Liver (tissue), 8 donors: ENCODE measurements at regions not wholly inside any gene's neighbourhood (a gene's known extent, or its start where the extent isn't known, plus 50 kb on each side); places are given as distances from the start of the nearest gene placed in this dataset.

ENCODE experiments used
- DNase-seq: peaks from one replicate; pipeline ENCODE4 v3.0.0-alpha.2; 2017; ENCODE audit warnings: low spot score
- H3K27ac ChIP-seq, 2 donors: one replicate each; pipeline ENCODE4 v1.7.0; 2013; ENCODE audit warnings: inconsistent platforms in 2 of 2, low read length in 2 of 2, control low read depth in 1 of 2, low read depth in 1 of 2, mild to moderate bottlenecking in 1 of 2
- H3K27me3 ChIP-seq, 4 donors: one replicate each; pipeline versions ENCODE4 v1.6.1 to v1.7.0; 2013; ENCODE audit warnings: low read length in 3 of 4, inconsistent platforms in 1 of 4, mild to moderate bottlenecking in 1 of 4, moderate library complexity in 1 of 4; ENCODE audit not compliant: control insufficient read depth in 4 of 4, insufficient read depth in 4 of 4
- H3K36me3 ChIP-seq, 4 donors: one replicate each; pipeline versions ENCODE4 v1.6.1 to v1.7.0; 2013; ENCODE audit warnings: low read length in 3 of 4, mild to moderate bottlenecking in 3 of 4, low read depth in 1 of 4, moderate library complexity in 1 of 4; ENCODE audit not compliant: control insufficient read depth in 4 of 4, insufficient read depth in 3 of 4
- H3K4me1 ChIP-seq, 4 donors: one replicate each; pipeline versions ENCODE4 v1.6.1 to v1.7.0; 2013; ENCODE audit warnings: low read length in 3 of 4, mild to moderate bottlenecking in 3 of 4, moderate library complexity in 1 of 4; ENCODE audit not compliant: control insufficient read depth in 4 of 4, insufficient read depth in 4 of 4
- H3K4me3 ChIP-seq, 3 donors: one replicate each; pipeline versions ENCODE4 v1.6.1 to v1.7.0; 2013; ENCODE audit warnings: low read length in 3 of 3, control low read depth in 1 of 3, low read depth in 1 of 3, mild to moderate bottlenecking in 1 of 3
- H3K9ac ChIP-seq, 2 donors: one replicate each; pipeline ENCODE4 v1.7.0; 2013; ENCODE audit warnings: low read length in 2 of 2, mild to moderate bottlenecking in 2 of 2, moderate library complexity in 2 of 2, control low read depth in 1 of 2, low read depth in 1 of 2
- H3K9me3 ChIP-seq, 4 donors: one replicate each; pipeline versions ENCODE4 v1.6.1 to v1.7.0; 2013; ENCODE audit warnings: low read length in 3 of 4; ENCODE audit not compliant: control insufficient read depth in 4 of 4
- ATF3 ChIP-seq: IDR thresholded peaks from 2 replicates; pipeline ENCODE4 v1.6.1; 2016; ENCODE audit warnings: antibody characterized with exemption
- CTCF ChIP-seq: fragments of 150-350 bp; IDR thresholded peaks from 2 replicates; pipeline ENCODE4 v1.5.1; 2017; ENCODE audit warnings: improper control_type of control experiment, low read depth, low read length; ENCODE audit not compliant: missing input control
- EGR1 ChIP-seq, 2 donors: IDR thresholded peaks; 2 replicates each; pipeline ENCODE4 v1.6.1; 2016 to 2018; ENCODE audit warnings: antibody characterized with exemption in 2 of 2, low read depth in 2 of 2
- FOXA1 ChIP-seq: IDR thresholded peaks from 2 replicates; pipeline ENCODE4 v1.6.1; 2016; ENCODE audit warnings: antibody characterized with exemption
- FOXA2 ChIP-seq: IDR thresholded peaks from 2 replicates; pipeline ENCODE4 v1.6.1; 2016; ENCODE audit warnings: antibody characterized with exemption
- GABPA ChIP-seq, 2 donors: IDR thresholded peaks in 1 of 2; conservative IDR thresholded peaks in 1 of 2; 2 replicates each; pipeline ENCODE4 v1.6.1; 2016; ENCODE audit warnings: antibody characterized with exemption in 2 of 2, mild to moderate bottlenecking in 1 of 2, moderate library complexity in 1 of 2
- HNF4A ChIP-seq, 2 donors: conservative IDR thresholded peaks; 2 replicates each; pipeline ENCODE4 v1.6.1; 2016; ENCODE audit warnings: antibody characterized with exemption in 2 of 2, mild to moderate bottlenecking in 2 of 2
- HNF4G ChIP-seq: IDR thresholded peaks from 2 replicates; pipeline ENCODE4 v1.6.1; 2016; ENCODE audit warnings: antibody characterized with exemption
- JUND ChIP-seq, 2 donors: IDR thresholded peaks; 2 replicates each; pipeline ENCODE4 v1.6.1; 2016; ENCODE audit warnings: antibody characterized with exemption in 2 of 2
- MAX ChIP-seq: IDR thresholded peaks from 2 replicates; pipeline ENCODE4 v1.6.1; 2016; ENCODE audit warnings: antibody characterized with exemption
- NR2F2 ChIP-seq: IDR thresholded peaks from 2 replicates; pipeline ENCODE4 v1.6.1; 2016; ENCODE audit warnings: antibody characterized with exemption
- RAD21 ChIP-seq, 2 donors: IDR thresholded peaks; 2 replicates each; pipeline ENCODE4 v1.6.1; 2016; ENCODE audit warnings: antibody characterized with exemption in 2 of 2, mild to moderate bottlenecking in 2 of 2
- RXRA ChIP-seq, 2 donors: IDR thresholded peaks; 2 replicates each; pipeline ENCODE4 v1.6.1; 2017 to 2018; ENCODE audit warnings: antibody characterized with exemption in 2 of 2, mild to moderate bottlenecking in 1 of 2
- SP1 ChIP-seq: IDR thresholded peaks from 2 replicates; pipeline ENCODE4 v1.6.1; 2018; ENCODE audit warnings: antibody characterized with exemption, mild to moderate bottlenecking
- TAF1 ChIP-seq: conservative IDR thresholded peaks from 2 replicates; pipeline ENCODE4 v1.6.1; 2016; ENCODE audit warnings: antibody characterized with exemption, mild to moderate bottlenecking
- YY1 ChIP-seq: IDR thresholded peaks from 2 replicates; pipeline ENCODE4 v1.6.1; 2016; ENCODE audit warnings: antibody characterized with exemption, mild to moderate bottlenecking
- WGBS: extraction: QIAGEN DNeasy Blood & Tissue Kit; methylation state at CpG from one replicate; pipeline ENCODE4 v1.1.7; 2013; 5-methylcytosine and 5-hydroxymethylcytosine counted together
- TF ChIP-seq, protein P1 (sequence below): IDR thresholded peaks from 2 replicates; pipeline ENCODE4 v1.6.1; 2016; ENCODE audit warnings: antibody characterized with exemption
- donor health status: healthy.
- donor health status: healthy.
- donor health status: healthy.
- donor health status: healthy.
- donor health status: healthy.

DNA sequence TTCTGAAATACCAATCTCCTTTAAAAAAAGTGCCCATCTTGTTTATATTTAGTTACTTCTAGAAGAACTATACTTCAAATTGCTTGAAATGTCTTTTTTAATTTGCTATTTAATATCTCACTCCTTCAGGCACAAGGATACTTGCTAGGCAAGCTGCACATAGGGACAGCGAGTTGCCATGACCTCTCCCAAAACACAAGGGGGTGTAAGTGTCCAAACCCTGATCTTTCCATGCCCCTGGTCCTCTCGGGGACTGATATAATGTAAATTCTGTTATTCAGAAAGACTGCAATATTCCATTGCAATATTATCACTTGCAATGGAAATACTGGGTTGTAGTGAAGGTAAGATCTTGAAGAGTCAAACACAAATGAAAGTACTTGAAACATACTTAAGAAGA lies 480.4 kb downstream of the CETN3 start:
- 37% methylated on average over 2 of the region's 2 CpGs for WGBS
- Histone ChIP-seq H3K9ac (no peak overlapping the region), H3K27me3 (no peaks in the 10 kb centered on the region), H3K36me3 (no peaks in the 10 kb centered on the region), H3K4me3 (no peak overlapping the region), H3K9me3 (no peaks in the 10 kb centered on the region), H3K27ac (no peak overlapping the region), H3K4me1 (no peaks in the 10 kb centered on the region)
- TF ChIP-seq SP1 (no peak), RXRA (IDR thresholded peaks at IDR 0.05) (no peak), CTCF (no peak), HNF4G (no peak), JUND (IDR thresholded peaks at IDR 0.05) (no peak), MAX (no peak), HNF4A (conservative IDR thresholded peaks at IDR 0.05) (no peak)
- TF ChIP-seq, protein P1, sequence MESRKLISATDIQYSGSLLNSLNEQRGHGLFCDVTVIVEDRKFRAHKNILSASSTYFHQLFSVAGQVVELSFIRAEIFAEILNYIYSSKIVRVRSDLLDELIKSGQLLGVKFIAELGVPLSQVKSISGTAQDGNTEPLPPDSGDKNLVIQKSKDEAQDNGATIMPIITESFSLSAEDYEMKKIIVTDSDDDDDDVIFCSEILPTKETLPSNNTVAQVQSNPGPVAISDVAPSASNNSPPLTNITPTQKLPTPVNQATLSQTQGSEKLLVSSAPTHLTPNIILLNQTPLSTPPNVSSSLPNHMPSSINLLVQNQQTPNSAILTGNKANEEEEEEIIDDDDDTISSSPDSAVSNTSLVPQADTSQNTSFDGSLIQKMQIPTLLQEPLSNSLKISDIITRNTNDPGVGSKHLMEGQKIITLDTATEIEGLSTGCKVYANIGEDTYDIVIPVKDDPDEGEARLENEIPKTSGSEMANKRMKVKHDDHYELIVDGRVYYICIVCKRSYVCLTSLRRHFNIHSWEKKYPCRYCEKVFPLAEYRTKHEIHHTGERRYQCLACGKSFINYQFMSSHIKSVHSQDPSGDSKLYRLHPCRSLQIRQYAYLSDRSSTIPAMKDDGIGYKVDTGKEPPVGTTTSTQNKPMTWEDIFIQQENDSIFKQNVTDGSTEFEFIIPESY = no peak
- no peak for DNase-seq

GRCh38 chr5:89922161-89922560 lies 487.4 kb downstream of the CETN3 start:
- no peak for TF ChIP-seq SP1
- TF ChIP-seq FOXA1 = no peak
- TF ChIP-seq JUND (IDR thresholded peaks at IDR 0.05) = no peak
- TF ChIP-seq FOXA2 = no peak
- no peak for TF ChIP-seq RAD21 (IDR thresholded peaks at IDR 0.05)
- TF ChIP-seq EGR1 (IDR thresholded peaks at IDR 0.05; ENCODE audit: low read depth in 2 of 2) = no peak
- no peak overlapping the region for H3K4me3 ChIP-seq
- no peaks in the 10 kb centered on the region for H3K36me3 ChIP-seq
- no peak for DNase-seq
- no peak overlapping the region for H3K27ac ChIP-seq
- H3K27me3 ChIP-seq = no peaks in the 10 kb centered on the region
- H3K4me1 ChIP-seq = no peaks in the 10 kb centered on the region
- H3K9ac ChIP-seq = no peak overlapping the region
- no peaks in the 10 kb centered on the region for H3K9me3 ChIP-seq
- WGBS = 72% methylated on average over 3 of the region's 3 CpGs

- Histone ChIP-seq H3K9ac (no peak overlapping the region), H3K27ac (no peak overlapping the region), H3K4me1 (no peaks in the 10 kb centered on the region), H3K4me3 (no peak overlapping the region), H3K27me3 (no peaks in the 10 kb centered on the region), H3K36me3 (no peaks in the 10 kb centered on the region), H3K9me3 (peaks cover 0 to 3% (median 0%) of the 10 kb centered on the region in 4 donors)
- no peak for DNase-seq
- 85% methylated on average over 1 of the region's 1 CpG for WGBS
- no peak for TF ChIP-seq MAX
- TF ChIP-seq NR2F2 = no peak
- TF ChIP-seq TAF1 = no peak
- TF ChIP-seq FOXA2 = no peak
- no peak for TF ChIP-seq HNF4G
- no peak for TF ChIP-seq CTCF
- TF ChIP-seq JUND (IDR thresholded peaks at IDR 0.05) = no peak
- TF ChIP-seq, protein P1 = no peak
- no peak for TF ChIP-seq FOXA1
- TF ChIP-seq RXRA (IDR thresholded peaks at IDR 0.05) = no peak
- no peak for TF ChIP-seq GABPA (IDR thresholded peaks at IDR 0.05 in 1 of 2, conservative IDR thresholded peaks at IDR 0.05 in 1 of 2)
- no peak for TF ChIP-seq HNF4A (conservative IDR thresholded peaks at IDR 0.05)
- TF ChIP-seq YY1 = no peak
- no peak for TF ChIP-seq EGR1 (IDR thresholded peaks at IDR 0.05; ENCODE audit: low read depth in 2 of 2)
- TF ChIP-seq ATF3 = no peak
- TF ChIP-seq RAD21 (IDR thresholded peaks at IDR 0.05) = no peak
These were observed 492.4 kb downstream of the CETN3 start for GRCh38 chr5:89917112-89917511.
